Kidney (tissue), 13 donors: ENCODE measurements at regions not wholly inside any gene's neighbourhood (a gene's known extent, or its start where the extent isn't known, plus 50 kb on each side); places are given as distances from the start of the nearest gene placed in this dataset.

ENCODE experiments used
- DNase-seq, 5 donors: peaks; one replicate each; pipeline ENCODE4 v3.0.0-alpha.2; 2013 to 2020
- FAIRE-seq: peaks from 2 replicates; lab custom pipeline; 2012; peaks lifted over from hg19 to GRCh38; lab: Jason Lieb, UNC
- H3K27ac ChIP-seq, 2 donors: one replicate each; pipeline ENCODE4 v1.7.0; 2013; ENCODE audit warnings: low read depth in 2 of 2, low read length in 2 of 2, inconsistent platforms in 1 of 2
- H3K27me3 ChIP-seq: one replicate; pipeline ENCODE4 v1.7.1; 2013; ENCODE audit warnings: low read length, inconsistent platforms; ENCODE audit not compliant: control insufficient read depth, insufficient read depth
- H3K36me3 ChIP-seq, 3 donors: one replicate each; pipeline versions ENCODE4 v1.7.0 to v1.7.1; 2013; ENCODE audit warnings: low read length in 3 of 3, control low read depth in 1 of 3, inconsistent platforms in 1 of 3; ENCODE audit not compliant: insufficient read depth in 3 of 3, control insufficient read depth in 2 of 3
- H3K4me1 ChIP-seq, 3 donors: one replicate each; pipeline versions ENCODE4 v1.7.0 to v1.7.1; 2013; ENCODE audit warnings: low read length in 3 of 3, inconsistent platforms in 1 of 3, low read depth in 1 of 3; ENCODE audit not compliant: control insufficient read depth in 2 of 3, insufficient read depth in 2 of 3
- H3K4me3 ChIP-seq, 3 donors: one replicate each; pipeline versions ENCODE4 v1.7.0 to v1.8.1; 2013; ENCODE audit warnings: low read length in 3 of 3, control low read depth in 1 of 3, inconsistent platforms in 1 of 3
- H3K9ac ChIP-seq, 3 donors: one replicate each; pipeline versions ENCODE4 v1.7.0 to v1.7.1; 2013; ENCODE audit warnings: low read length in 3 of 3, control low read depth in 1 of 3, inconsistent platforms in 1 of 3
- H3K9me3 ChIP-seq, 3 donors: one replicate each; pipeline versions ENCODE4 v1.7.0 to v1.7.1; 2013; ENCODE audit warnings: low read length in 3 of 3, control low read depth in 1 of 3, inconsistent platforms in 1 of 3; ENCODE audit not compliant: control insufficient read depth in 2 of 3, insufficient read depth in 1 of 3
- intact Hi-C: fragments of 100-400 bp; cut with DNase I; formaldehyde crosslinking; loops from one replicate; pipeline ENCODE4 v1.11.1; 2022
- TF ChIP-seq, protein P1 (sequence below): IDR thresholded peaks from 3 replicates; pipeline ENCODE4 v1.5.1; 2012; ENCODE audit warnings: mild to moderate bottlenecking, moderate library complexity, borderline replicate concordance; ENCODE audit not compliant: insufficient read depth; ENCODE audit errors: extremely low read depth
- donor health status: control.
- donor health status: control.
- donor health status: control.
- donor health status: control.
- donor health status: control.
- donor health status: DM: yes; HTN: yes; CAD: no.
- donor health status: Normal renal cell carcinoma (clear cell type).

DNA sequence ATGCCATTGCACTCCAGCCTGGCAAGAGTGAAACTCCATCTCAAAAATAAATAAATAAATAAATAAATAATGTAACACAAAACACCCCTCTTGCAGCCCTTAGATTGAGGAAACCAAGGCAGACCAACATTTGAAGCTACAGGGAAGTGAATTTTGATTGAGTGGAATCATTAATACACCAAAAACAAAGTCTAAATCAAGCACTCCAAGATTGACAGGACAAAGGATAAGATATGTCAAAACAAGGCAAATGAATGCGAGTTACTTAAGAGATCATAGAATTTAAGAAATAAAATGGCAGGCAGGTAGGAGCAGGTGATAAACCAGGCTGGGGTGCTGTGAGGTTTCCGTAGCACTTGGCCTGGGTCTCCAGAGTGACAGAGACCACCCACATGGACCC is 54.9 kb upstream of the RAB12 start:
- H3K9me3 ChIP-seq: no peaks in the 10 kb centered on the region
- H3K27me3 ChIP-seq: no peaks in the 10 kb centered on the region
- no peak overlapping the region for H3K4me3 ChIP-seq
- H3K27ac ChIP-seq: no peak overlapping the region
- no peak overlapping the region for H3K9ac ChIP-seq
- no peaks in the 10 kb centered on the region for H3K36me3 ChIP-seq
- no peaks in the 10 kb centered on the region for H3K4me1 ChIP-seq
- TF ChIP-seq, protein P1, sequence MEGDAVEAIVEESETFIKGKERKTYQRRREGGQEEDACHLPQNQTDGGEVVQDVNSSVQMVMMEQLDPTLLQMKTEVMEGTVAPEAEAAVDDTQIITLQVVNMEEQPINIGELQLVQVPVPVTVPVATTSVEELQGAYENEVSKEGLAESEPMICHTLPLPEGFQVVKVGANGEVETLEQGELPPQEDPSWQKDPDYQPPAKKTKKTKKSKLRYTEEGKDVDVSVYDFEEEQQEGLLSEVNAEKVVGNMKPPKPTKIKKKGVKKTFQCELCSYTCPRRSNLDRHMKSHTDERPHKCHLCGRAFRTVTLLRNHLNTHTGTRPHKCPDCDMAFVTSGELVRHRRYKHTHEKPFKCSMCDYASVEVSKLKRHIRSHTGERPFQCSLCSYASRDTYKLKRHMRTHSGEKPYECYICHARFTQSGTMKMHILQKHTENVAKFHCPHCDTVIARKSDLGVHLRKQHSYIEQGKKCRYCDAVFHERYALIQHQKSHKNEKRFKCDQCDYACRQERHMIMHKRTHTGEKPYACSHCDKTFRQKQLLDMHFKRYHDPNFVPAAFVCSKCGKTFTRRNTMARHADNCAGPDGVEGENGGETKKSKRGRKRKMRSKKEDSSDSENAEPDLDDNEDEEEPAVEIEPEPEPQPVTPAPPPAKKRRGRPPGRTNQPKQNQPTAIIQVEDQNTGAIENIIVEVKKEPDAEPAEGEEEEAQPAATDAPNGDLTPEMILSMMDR: no peak
- FAIRE-seq (no peak), DNase-seq (no peak)
- intact Hi-C loops: no loop called here

DNA sequence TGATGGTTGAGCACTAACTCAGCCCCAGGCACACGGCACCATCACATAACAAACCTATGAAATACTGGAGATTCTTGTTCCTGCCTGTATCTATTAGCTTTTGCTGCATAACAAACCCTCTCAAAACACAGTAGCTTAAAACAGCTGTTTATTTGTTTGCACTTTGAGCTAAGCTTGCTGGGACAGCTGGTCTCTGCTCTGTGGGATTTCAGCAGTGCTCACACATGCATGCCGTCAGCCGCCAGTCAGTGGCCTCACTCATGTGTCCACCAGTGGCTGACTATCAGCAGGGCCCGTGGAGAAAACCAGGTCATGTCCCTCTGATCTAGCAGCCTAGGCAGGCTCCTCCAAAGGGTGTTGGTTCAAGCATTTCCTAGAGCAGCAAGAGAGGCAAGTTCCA is 52.8 kb upstream of the RAB12 start:
- Histone ChIP-seq H3K27ac (no peak overlapping the region), H3K9me3 (no peaks in the 10 kb centered on the region), H3K4me1 (no peaks in the 10 kb centered on the region), H3K27me3 (no peaks in the 10 kb centered on the region), H3K36me3 (no peaks in the 10 kb centered on the region), H3K4me3 (no peak overlapping the region), H3K9ac (no peak overlapping the region)
- FAIRE-seq (no peak), DNase-seq (no peak)
- intact Hi-C loops: no loop called here
- TF ChIP-seq, protein P1: no peak
